GM12892 (cell line): ENCODE measurements at regions not wholly inside any gene's neighbourhood (a gene's known extent, or its start where the extent isn't known, plus 50 kb on each side); places are given as distances from the start of the nearest gene placed in this dataset.

Experiments used
- POLR2A ChIP-seq: IDR thresholded peaks from 2 replicates; pipeline ENCODE4 v1.6.1; 2011; ENCODE audit warnings: low read depth, low read length, control low read depth
- POLR2AphosphoS5 ChIP-seq: IDR thresholded peaks from 2 replicates; pipeline ENCODE4 v1.6.1; 2011; ENCODE audit warnings: low read depth, low read length, control low read depth
- TAF1 ChIP-seq: IDR thresholded peaks from 2 replicates; pipeline ENCODE4 v1.6.1; 2011; ENCODE audit warnings: low read depth, mild to moderate bottlenecking, control low read depth, low read length, borderline replicate concordance

- TF ChIP-seq POLR2A (no peak), POLR2AphosphoS5 (no peak), TAF1 (no peak)
Measured at GRCh38 chr10:78169214-78169613, 135.6 kb downstream of the RPS24 start.
